ENCODE measurements at regions not wholly inside any gene's neighbourhood (a gene's known extent, or its start where the extent isn't known, plus 50 kb on each side); places are given as distances from the start of the nearest gene placed in this dataset.

GRCh38 chr4:135966936-135967335, 1565.4 kb downstream of the PCDH18 start:
- no peak overlapping the region for H3K4me3 ChIP-seq (replicated peaks in 1 of 3)
- no peaks in the 10 kb centered on the region for H3K4me1 ChIP-seq
- TF ChIP-seq POLR2A (IDR thresholded peaks at IDR 0.05) (no peak), CTCF (IDR thresholded peaks at IDR 0.05) (no peak)
- H3K27ac ChIP-seq, result no peak overlapping the region
- no peak for DNase-seq
- H3K36me3 ChIP-seq, result no peaks in the 10 kb centered on the region
- intact Hi-C loops (cut with DNase I), result no loop called here
- no peaks in the 10 kb centered on the region for H3K9me3 ChIP-seq
- WGBS, 2 donors, result 94 to 98% methylated on average over 1 of the region's 1 CpG
- no peaks in the 10 kb centered on the region for H3K27me3 ChIP-seq

GRCh38 chr4:135963009-135963408, 1569.3 kb downstream of the PCDH18 start:
- no peaks in the 10 kb centered on the region for H3K36me3 ChIP-seq
- no peak for DNase-seq
- intact Hi-C loops (cut with DNase I), result no loop called here
- no peaks in the 10 kb centered on the region for H3K4me1 ChIP-seq
- no peaks in the 10 kb centered on the region for H3K9me3 ChIP-seq
- H3K27me3 ChIP-seq, result no peaks in the 10 kb centered on the region
- no peak overlapping the region for H3K4me3 ChIP-seq (replicated peaks in 1 of 3)
- TF ChIP-seq POLR2A (IDR thresholded peaks at IDR 0.05) (no peak), CTCF (IDR thresholded peaks at IDR 0.05) (no peak)
- 42 to 49% methylated on average over 1 of the region's 1 CpG for WGBS, 2 donors
- H3K27ac ChIP-seq, result no peak overlapping the region

GRCh38 chr4:135949931-135950330, 1582.4 kb downstream of the PCDH18 start:
- Histone ChIP-seq H3K27me3 (no peaks in the 10 kb centered on the region), H3K4me1 (no peaks in the 10 kb centered on the region), H3K27ac (no peak overlapping the region), H3K36me3 (no peaks in the 10 kb centered on the region), H3K9me3 (no peaks in the 10 kb centered on the region), H3K4me3 (replicated peaks in 1 of 3) (no peak overlapping the region)
- 86 to 89% methylated on average over 3 of the region's 3 CpGs for WGBS, 2 donors
- TF ChIP-seq POLR2A (IDR thresholded peaks at IDR 0.05) (no peak), CTCF (IDR thresholded peaks at IDR 0.05) (no peak)
- no peak for DNase-seq
- intact Hi-C loops (cut with DNase I), result no loop called here

- H3K36me3 ChIP-seq, result no peaks in the 10 kb centered on the region
- H3K9me3 ChIP-seq, result no peaks in the 10 kb centered on the region
- H3K27me3 ChIP-seq, result no peaks in the 10 kb centered on the region
- no peak overlapping the region for H3K27ac ChIP-seq
- 78 to 89% methylated on average over 1 of the region's 1 CpG for WGBS, 2 donors
- no peaks in the 10 kb centered on the region for H3K4me1 ChIP-seq
- no peak overlapping the region for H3K4me3 ChIP-seq (replicated peaks in 1 of 3)
- TF ChIP-seq CTCF (IDR thresholded peaks at IDR 0.05), result no peak
- TF ChIP-seq POLR2A (IDR thresholded peaks at IDR 0.05), result no peak
- intact Hi-C loops (cut with DNase I), result no loop called here
- no peak for DNase-seq
These were observed 1583.5 kb downstream of the PCDH18 start for GRCh38 chr4:135948797-135949196.

- TF ChIP-seq POLR2A (IDR thresholded peaks at IDR 0.05) (no peak), CTCF (IDR thresholded peaks at IDR 0.05) (no peak)
- Histone ChIP-seq H3K27me3 (no peaks in the 10 kb centered on the region), H3K9me3 (no peaks in the 10 kb centered on the region), H3K27ac (no peak overlapping the region), H3K36me3 (no peaks in the 10 kb centered on the region), H3K4me3 (replicated peaks in 1 of 3) (no peak overlapping the region), H3K4me1 (no peaks in the 10 kb centered on the region)
- intact Hi-C loops (cut with DNase I), result no loop called here
- WGBS, 2 donors, result 92 to 95% methylated on average over 2 of the region's 2 CpGs
- DNase-seq, result no peak
These were observed 1590.6 kb downstream of the PCDH18 start for GRCh38 chr4:135941671-135942070.
